ENCODE measurements at regions not wholly inside any gene's neighbourhood (a gene's known extent, or its start where the extent isn't known, plus 50 kb on each side); places are given as distances from the start of the nearest gene placed in this dataset.
"Not testable (repeated sequence)": the region's sequence is repeated elsewhere in the genome, so short reads cannot be mapped to it uniquely, and the experiment has no call there.

DNA sequence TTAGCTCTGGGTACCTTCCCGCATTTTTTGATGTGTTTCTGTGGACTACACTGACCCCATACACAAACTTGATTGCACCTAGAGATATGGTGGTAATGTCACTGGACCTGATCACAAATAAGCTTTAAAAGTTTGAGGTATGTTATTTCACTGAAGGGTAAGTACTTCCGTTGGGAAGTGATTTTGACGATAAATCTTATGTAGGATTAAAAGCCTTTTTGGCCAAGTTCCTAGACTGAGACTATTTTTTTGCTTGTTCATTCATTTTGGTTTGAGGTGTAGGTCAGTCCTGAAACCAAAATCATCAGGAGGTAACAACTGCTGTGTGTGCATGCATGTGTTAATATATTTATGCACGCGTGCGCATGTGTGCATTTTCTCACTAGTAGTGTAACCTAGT is 336.3 kb downstream of the TFAP2A start:
- ChIA-PET POLR2A (no interaction called here), CTCF (no interaction called here)
- BruUV-seq (replicated peaks): no TSS peak
- Histone ChIP-seq H3K36me3 (ENCODE audit: control insufficient read depth, insufficient read depth, low read length) (no peaks in the 10 kb centered on the region), H3K27ac (ENCODE audit: low read length) (no peak overlapping the region), H3K9me3 (ENCODE audit: control insufficient read depth, insufficient read depth, low read depth, low read length) (no peaks in the 10 kb centered on the region), H3K4me1 (ENCODE audit: control insufficient read depth, insufficient read depth, low read length) (no peaks in the 10 kb centered on the region), H3K4me3 (ENCODE audit: low read depth in 2 of 2, low read length in 2 of 2) (no peak overlapping the region), H3K27me3 (ENCODE audit: control insufficient read depth, insufficient read depth, low read length) (no peaks in the 10 kb centered on the region)
- intact Hi-C loops (cut with micrococcal nuclease; ENCODE audit: unreplicated experiment): no loop called here
- DNase-seq (ENCODE audit: low read depth, low spot score) (no peak), ATAC-seq (no peak)
- in situ Hi-C loops (cut with HindIII; ENCODE audit: low pct_unique_long_range_greater_than_20kb, low sequenced_read_pairs): no loop called here
- TF ChIP-seq, protein P1, sequence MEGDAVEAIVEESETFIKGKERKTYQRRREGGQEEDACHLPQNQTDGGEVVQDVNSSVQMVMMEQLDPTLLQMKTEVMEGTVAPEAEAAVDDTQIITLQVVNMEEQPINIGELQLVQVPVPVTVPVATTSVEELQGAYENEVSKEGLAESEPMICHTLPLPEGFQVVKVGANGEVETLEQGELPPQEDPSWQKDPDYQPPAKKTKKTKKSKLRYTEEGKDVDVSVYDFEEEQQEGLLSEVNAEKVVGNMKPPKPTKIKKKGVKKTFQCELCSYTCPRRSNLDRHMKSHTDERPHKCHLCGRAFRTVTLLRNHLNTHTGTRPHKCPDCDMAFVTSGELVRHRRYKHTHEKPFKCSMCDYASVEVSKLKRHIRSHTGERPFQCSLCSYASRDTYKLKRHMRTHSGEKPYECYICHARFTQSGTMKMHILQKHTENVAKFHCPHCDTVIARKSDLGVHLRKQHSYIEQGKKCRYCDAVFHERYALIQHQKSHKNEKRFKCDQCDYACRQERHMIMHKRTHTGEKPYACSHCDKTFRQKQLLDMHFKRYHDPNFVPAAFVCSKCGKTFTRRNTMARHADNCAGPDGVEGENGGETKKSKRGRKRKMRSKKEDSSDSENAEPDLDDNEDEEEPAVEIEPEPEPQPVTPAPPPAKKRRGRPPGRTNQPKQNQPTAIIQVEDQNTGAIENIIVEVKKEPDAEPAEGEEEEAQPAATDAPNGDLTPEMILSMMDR (IDR thresholded peaks at IDR 0.05): no peak

DNA sequence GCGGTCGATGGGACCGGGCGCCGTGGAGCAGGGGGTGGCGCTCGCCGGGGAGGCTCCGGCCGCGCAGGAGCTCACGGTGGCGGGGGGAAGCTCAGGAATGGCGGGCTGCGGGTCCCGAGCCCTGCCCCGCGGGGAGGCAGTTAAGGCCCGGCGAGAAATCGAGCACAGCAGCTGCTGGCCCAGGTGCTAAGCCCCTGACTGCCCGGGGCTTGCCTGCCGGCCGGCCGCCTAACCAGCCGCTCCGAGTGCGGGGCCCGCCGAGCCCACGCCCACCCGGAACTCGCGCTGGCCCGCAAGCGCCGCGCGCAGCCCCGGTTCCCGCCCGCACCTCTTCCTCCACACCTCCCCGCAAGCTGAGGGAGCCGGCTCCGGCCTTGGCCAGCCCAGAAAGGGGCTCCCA is 340.1 kb downstream of the TFAP2A start:
- DNase-seq (ENCODE audit: low read depth, low spot score); H3K27me3 ChIP-seq (ENCODE audit: control insufficient read depth, insufficient read depth, low read length); ATAC-seq; H3K9me3 ChIP-seq (ENCODE audit: control insufficient read depth, insufficient read depth, low read depth, low read length); CTCF ChIA-PET; BruUV-seq (replicated peaks); in situ Hi-C loops (cut with HindIII; ENCODE audit: low pct_unique_long_range_greater_than_20kb, low sequenced_read_pairs); H3K4me1 ChIP-seq (ENCODE audit: control insufficient read depth, insufficient read depth, low read length); H3K27ac ChIP-seq (ENCODE audit: low read length); H3K4me3 ChIP-seq (ENCODE audit: low read depth in 2 of 2, low read length in 2 of 2); H3K36me3 ChIP-seq (ENCODE audit: control insufficient read depth, insufficient read depth, low read length); POLR2A ChIA-PET; intact Hi-C loops (cut with micrococcal nuclease; ENCODE audit: unreplicated experiment): not testable (repeated sequence)

DNA sequence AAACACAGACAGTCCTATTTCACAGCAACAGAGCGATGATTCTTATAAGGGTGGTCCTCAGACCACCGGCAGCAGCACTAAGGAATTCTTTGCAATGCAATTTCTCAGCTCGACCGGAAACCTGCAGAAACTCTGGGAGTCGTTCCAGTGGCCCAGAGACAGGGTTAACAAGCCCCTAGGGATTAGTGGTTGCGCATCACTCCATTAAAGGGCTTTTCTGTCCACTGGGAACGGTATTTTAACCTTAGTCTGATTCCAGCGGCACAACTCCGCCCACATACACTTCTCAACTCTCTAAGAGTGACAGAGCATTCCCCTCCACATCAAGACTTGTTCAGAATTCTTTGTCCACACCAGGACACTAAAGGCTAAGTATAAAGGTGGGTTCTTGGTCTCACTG is 341.5 kb downstream of the TFAP2A start:
- ChIA-PET CTCF (no interaction called here), POLR2A (no interaction called here)
- Histone ChIP-seq H3K36me3 (ENCODE audit: control insufficient read depth, insufficient read depth, low read length) (no peaks in the 10 kb centered on the region), H3K4me1 (ENCODE audit: control insufficient read depth, insufficient read depth, low read length) (no peaks in the 10 kb centered on the region), H3K4me3 (ENCODE audit: low read depth in 2 of 2, low read length in 2 of 2) (no peak overlapping the region), H3K9me3 (ENCODE audit: control insufficient read depth, insufficient read depth, low read depth, low read length) (no peaks in the 10 kb centered on the region), H3K27me3 (ENCODE audit: control insufficient read depth, insufficient read depth, low read length) (no peaks in the 10 kb centered on the region), H3K27ac (ENCODE audit: low read length) (no peak overlapping the region; the same call in 1 of the 2 replicates)
- DNase-seq (ENCODE audit: low read depth, low spot score) (no peak), ATAC-seq (no peak)
- BruUV-seq (replicated peaks): no TSS peak
- intact Hi-C loops (cut with micrococcal nuclease; ENCODE audit: unreplicated experiment): no loop called here
- in situ Hi-C loops (cut with HindIII; ENCODE audit: low pct_unique_long_range_greater_than_20kb, low sequenced_read_pairs): no loop called here
- TF ChIP-seq SIN3A (IDR thresholded peaks at IDR 0.05; ENCODE audit: borderline replicate concordance, insufficient read depth, low read depth, low read length) (no peak), POLR2AphosphoS5 (IDR thresholded peaks at IDR 0.05; ENCODE audit: low read depth, low read length) (no peak), TCF7L2 (IDR thresholded peaks at IDR 0.05; ENCODE audit: low read depth, low read length) (no peak)
- TF ChIP-seq, protein P1 (IDR thresholded peaks at IDR 0.05): no peak
- TF ChIP-seq, protein P2, sequence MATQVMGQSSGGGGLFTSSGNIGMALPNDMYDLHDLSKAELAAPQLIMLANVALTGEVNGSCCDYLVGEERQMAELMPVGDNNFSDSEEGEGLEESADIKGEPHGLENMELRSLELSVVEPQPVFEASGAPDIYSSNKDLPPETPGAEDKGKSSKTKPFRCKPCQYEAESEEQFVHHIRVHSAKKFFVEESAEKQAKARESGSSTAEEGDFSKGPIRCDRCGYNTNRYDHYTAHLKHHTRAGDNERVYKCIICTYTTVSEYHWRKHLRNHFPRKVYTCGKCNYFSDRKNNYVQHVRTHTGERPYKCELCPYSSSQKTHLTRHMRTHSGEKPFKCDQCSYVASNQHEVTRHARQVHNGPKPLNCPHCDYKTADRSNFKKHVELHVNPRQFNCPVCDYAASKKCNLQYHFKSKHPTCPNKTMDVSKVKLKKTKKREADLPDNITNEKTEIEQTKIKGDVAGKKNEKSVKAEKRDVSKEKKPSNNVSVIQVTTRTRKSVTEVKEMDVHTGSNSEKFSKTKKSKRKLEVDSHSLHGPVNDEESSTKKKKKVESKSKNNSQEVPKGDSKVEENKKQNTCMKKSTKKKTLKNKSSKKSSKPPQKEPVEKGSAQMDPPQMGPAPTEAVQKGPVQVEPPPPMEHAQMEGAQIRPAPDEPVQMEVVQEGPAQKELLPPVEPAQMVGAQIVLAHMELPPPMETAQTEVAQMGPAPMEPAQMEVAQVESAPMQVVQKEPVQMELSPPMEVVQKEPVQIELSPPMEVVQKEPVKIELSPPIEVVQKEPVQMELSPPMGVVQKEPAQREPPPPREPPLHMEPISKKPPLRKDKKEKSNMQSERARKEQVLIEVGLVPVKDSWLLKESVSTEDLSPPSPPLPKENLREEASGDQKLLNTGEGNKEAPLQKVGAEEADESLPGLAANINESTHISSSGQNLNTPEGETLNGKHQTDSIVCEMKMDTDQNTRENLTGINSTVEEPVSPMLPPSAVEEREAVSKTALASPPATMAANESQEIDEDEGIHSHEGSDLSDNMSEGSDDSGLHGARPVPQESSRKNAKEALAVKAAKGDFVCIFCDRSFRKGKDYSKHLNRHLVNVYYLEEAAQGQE (IDR thresholded peaks at IDR 0.05; ENCODE audit: insufficient read depth in 1 of 2, low read depth in 2 of 2, low read length in 1 of 2): no peak

All from Panc1 (cell line).